Keratinocyte (primary cell): ENCODE measurements at regions not wholly inside any gene's neighbourhood (a gene's known extent, or its start where the extent isn't known, plus 50 kb on each side); places are given as distances from the start of the nearest gene placed in this dataset.

Source experiments
- EZH2 ChIP-seq: IDR thresholded peaks from one replicate; pipeline ENCODE4 v1.6.1; 2012; ENCODE audit warnings: inconsistent platforms, mild to moderate bottlenecking, low read length, moderate library complexity
- TF ChIP-seq, protein P1 (sequence below), 3 experiments: IDR thresholded peaks in 1 of 3; conservative IDR thresholded peaks in 1 of 3; optimal IDR thresholded peaks in 1 of 3; 2 replicates in 2 of 3; 3 replicates in 1 of 3; pipeline versions ENCODE3 to v1.5.1; 2011; ENCODE audit warnings: low read length in 3 of 3, mild to moderate bottlenecking in 3 of 3, moderate library complexity in 2 of 3, control low read depth in 1 of 3, inconsistent platforms in 1 of 3; ENCODE audit not compliant: insufficient read depth in 2 of 3; ENCODE audit errors: extremely low read depth in 1 of 3

DNA sequence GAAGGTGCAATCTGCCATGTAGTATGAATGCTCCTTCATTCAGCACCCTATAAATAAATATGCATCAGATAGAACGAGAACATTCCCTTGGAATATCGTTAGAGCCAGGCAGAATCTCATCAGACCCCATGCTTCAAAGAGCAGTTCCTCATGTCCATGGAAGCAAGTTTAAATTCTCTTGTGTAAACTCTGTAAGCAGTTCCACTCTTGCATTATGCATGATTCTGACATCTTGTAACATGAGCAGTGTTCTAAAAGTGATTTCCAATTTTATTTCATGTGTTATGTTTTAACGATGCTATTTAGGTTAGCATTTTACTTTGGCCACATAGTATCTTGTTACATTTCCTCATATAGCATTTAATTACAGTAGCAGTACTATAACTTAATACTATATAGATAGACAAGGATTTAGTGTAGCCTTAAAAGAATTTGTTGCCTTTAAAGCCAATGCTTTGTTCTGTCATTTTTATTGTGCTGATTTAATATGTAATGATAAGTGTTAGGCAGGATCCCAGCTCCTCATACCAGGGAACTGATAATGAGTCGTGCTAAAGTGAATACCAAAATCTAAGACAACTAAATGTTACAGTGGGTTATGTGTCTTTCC is 161.2 kb upstream of the NECTIN3 start:
- TF ChIP-seq, protein P1, sequence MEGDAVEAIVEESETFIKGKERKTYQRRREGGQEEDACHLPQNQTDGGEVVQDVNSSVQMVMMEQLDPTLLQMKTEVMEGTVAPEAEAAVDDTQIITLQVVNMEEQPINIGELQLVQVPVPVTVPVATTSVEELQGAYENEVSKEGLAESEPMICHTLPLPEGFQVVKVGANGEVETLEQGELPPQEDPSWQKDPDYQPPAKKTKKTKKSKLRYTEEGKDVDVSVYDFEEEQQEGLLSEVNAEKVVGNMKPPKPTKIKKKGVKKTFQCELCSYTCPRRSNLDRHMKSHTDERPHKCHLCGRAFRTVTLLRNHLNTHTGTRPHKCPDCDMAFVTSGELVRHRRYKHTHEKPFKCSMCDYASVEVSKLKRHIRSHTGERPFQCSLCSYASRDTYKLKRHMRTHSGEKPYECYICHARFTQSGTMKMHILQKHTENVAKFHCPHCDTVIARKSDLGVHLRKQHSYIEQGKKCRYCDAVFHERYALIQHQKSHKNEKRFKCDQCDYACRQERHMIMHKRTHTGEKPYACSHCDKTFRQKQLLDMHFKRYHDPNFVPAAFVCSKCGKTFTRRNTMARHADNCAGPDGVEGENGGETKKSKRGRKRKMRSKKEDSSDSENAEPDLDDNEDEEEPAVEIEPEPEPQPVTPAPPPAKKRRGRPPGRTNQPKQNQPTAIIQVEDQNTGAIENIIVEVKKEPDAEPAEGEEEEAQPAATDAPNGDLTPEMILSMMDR (optimal IDR thresholded peaks at IDR 0.05 in 1 of 3, IDR thresholded peaks at IDR 0.05 in 1 of 3, conservative IDR thresholded peaks at IDR 0.05 in 1 of 3; ENCODE audit: extremely low read depth in 1 of 3, insufficient read depth in 2 of 3, low read length in 3 of 3): no peak
- no peak for TF ChIP-seq EZH2
